Tibial nerve (tissue), 3 donors: ENCODE measurements at regions not wholly inside any gene's neighbourhood (a gene's known extent, or its start where the extent isn't known, plus 50 kb on each side); places are given as distances from the start of the nearest gene placed in this dataset.

ENCODE experiments used
- POLR2A ChIP-seq, 2 donors: fragments of 450-650 bp; IDR thresholded peaks; one replicate each; pipeline ENCODE4 v1.6.1; 2017; ENCODE audit warnings: antibody characterized with exemption in 2 of 2, mild to moderate bottlenecking in 2 of 2, moderate library complexity in 2 of 2
- TF ChIP-seq, protein P1 (sequence below), 5 experiments: fragments of 200-600 bp in 3 of 5; fragments of 450-650 bp in 2 of 5; sonication (generic) in 3 of 5; IDR thresholded peaks; one replicate each; pipeline ENCODE4 v1.5.1; 2016 to 2019; ENCODE audit warnings: antibody characterized with exemption in 5 of 5, mild to moderate bottlenecking in 3 of 5, moderate library complexity in 2 of 5

GRCh38 chr6:169898788-169899480, 147.5 kb downstream of the ERMARD start:
- TF ChIP-seq, protein P1, sequence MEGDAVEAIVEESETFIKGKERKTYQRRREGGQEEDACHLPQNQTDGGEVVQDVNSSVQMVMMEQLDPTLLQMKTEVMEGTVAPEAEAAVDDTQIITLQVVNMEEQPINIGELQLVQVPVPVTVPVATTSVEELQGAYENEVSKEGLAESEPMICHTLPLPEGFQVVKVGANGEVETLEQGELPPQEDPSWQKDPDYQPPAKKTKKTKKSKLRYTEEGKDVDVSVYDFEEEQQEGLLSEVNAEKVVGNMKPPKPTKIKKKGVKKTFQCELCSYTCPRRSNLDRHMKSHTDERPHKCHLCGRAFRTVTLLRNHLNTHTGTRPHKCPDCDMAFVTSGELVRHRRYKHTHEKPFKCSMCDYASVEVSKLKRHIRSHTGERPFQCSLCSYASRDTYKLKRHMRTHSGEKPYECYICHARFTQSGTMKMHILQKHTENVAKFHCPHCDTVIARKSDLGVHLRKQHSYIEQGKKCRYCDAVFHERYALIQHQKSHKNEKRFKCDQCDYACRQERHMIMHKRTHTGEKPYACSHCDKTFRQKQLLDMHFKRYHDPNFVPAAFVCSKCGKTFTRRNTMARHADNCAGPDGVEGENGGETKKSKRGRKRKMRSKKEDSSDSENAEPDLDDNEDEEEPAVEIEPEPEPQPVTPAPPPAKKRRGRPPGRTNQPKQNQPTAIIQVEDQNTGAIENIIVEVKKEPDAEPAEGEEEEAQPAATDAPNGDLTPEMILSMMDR (IDR thresholded peaks at IDR 0.05), result no peak
- TF ChIP-seq POLR2A (IDR thresholded peaks at IDR 0.05), result no peak
